ENCODE measurements at regions not wholly inside any gene's neighbourhood (a gene's known extent, or its start where the extent isn't known, plus 50 kb on each side); places are given as distances from the start of the nearest gene placed in this dataset.
A peak's percentile ranks its signal among the peaks of the same experiment; 100 is the strongest.
"Not testable (repeated sequence)": the region's sequence is repeated elsewhere in the genome, so short reads cannot be mapped to it uniquely, and the experiment has no call there.

DNA sequence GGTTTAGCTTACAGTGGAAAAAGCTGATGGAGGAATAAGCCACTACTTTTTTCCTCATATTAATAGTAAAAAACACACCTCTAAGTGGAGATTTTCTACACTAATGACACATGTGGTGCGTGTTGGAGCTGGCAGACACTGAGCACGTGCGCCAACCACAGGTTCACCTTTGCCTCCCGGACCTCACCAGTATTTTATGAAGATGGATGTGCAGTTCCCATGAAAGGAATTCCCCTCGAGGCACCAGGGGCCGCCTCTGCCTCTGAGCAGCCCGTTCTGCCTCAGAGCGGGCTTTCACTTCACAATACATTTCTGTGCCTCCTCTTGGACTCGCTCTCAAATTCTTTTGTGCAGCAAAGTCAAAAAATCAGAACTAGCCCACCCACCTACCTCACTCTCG is 477.5 kb upstream of the ADARB2 start:
- no peak for DNase-seq

DNA sequence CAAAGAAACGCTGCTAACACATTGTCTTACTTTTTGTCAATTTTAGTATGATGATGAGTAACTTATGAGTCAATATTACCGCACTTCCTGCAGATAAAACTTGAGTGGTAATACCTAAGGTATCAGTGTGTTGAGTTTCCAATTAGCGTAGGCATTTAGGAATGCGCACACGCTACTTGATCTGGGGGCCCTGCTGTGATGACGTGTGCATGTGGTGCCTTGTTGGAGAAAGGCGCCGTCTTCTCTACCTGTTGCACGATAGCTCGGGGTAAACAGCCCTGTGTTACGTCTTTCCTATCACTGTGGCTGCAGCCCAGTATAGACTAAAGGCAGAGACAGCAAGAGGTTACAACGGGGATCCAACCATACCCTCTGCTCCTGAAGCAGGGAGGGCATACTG is 476.8 kb upstream of the ADARB2 start:
- no peak for DNase-seq

DNA sequence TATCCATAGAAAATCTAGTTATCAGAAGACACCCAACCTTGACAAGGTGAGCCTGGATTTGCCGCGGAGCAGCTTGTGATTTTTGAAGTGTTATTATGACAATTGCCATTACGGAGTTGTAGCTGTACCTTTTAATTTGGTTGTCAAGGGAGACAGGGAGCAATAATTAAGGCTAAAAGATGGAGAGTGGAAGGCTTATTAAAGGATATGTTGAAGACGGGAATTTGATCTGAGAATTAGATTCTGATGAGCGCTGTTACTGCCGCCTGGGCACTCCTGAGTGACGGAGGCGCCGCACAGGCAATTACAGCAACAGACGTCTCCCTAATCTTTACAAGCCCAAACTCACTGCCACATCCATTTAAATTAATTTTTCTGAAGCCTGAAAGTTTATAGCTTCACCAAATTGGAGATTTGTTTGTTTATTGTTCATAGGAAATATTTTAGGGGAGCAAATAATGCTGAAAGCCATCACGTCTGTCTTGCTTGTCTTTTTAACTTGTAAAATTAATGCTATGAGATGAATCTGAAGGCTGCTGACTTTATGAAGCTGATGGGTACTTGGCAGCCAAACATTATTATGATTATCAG is 475.0 kb upstream of the ADARB2 start:
- DNase-seq: peak; percentile 44

DNA sequence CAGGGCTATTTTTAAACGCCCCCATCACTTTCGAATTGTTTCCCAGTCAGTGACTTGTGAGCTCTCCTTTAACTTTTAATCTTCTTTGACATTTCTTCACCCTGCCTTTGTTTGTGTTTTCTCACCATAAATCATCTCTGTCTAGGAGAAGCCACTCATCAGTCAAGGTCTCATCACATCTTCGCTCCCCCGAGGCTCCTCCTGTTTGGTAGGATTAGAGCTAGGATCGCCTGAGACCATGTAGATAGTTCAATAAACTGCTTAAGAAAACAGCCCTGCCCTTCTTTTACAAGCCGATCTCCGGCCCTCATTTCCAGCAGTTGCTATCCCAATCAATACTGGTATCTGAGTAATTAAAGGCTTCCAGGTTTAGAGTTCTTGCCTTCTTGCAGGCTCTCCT is 472.8 kb upstream of the ADARB2 start:
- no peak for DNase-seq

DNA sequence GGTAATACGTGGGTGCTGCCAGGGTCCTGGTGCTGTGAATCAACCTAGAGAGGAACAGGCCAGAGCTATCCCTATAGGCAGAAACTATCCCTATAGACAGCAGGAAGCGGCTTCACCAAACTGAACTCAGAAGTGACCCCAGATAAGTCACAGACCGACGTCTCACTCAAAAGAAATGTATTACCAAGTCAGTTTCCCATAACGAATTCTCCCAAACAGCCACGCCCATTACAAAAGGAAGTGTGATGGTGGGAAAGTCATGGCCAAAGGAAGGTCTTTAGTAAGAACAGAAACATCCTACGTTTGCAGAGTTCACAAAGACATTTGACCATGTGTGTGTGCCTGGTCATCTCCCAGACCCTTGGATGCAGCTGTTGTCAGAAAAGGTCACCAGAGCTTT is 470.8 kb upstream of the ADARB2 start:
- DNase-seq: no peak

DNA sequence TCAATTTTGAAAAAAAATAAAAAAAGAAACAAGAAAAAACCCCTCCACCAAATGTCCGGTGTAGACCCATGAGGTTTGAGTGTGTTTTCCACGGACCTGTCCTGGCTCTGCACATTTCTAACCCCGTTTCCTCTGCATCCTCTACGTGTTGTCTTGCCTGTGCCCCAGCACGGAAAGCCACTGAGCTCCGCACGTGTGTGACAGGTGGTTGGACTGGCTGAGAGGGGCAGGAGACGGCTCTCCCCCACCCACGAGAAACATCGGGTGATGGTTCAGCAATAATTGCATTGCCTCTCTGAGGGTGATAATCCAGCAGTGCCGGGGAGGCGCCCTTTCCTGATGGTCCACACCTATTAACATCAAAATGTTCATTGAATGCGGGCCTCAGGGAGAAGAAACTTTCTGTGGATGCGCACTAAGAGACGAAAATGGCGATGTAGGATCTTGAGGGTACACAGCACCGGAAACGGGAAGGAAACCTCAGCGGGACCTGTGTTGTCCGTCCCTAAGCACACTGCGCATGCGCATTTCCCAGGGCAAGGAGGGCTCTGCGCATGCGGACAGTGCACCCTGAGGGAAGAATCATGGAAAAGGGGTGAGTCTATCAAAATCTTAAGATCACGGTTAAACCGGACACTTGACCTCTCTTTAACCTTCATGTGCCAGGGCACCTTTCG is 470.1 kb upstream of the ADARB2 start:
- no peak for DNase-seq

DNA sequence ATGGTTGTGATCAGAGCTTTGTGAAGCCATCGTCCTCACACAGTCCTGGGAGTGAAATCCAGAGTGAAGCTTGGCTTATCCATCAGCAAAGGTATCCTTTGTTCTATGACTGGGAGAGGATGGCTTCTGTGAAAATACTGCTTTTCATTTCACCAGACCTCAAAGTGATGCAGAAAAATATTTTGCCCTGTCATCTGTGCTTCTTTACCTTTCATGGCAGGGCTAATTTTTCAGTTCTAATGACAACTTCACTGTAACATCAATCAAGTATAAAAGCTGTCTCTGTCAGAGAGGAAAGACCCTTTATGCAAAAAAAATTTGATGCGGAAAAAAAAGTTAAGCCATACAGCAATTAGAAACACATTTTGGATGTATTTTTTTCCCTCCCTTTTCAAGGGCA is 468.1 kb upstream of the ADARB2 start:
- DNase-seq: no peak

DNA sequence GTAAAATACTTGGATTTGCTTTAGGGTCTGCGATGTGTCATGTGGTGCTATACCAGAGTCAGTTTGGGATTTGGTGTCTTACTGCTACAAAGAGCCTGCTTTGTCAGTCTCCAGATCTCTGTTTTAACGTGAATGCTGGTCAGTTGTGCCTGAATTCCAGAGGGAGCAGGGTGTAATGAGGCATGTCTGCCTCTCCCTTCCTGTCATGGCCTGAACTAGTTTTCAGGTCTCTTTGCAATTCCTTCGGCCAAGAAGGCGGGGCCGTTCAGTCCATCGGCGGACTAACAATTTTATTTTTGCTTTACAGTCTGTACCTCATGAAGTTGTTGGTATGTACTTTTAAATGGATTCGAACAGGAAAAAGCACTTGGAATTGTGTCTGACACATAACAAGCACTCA is 465.1 kb upstream of the ADARB2 start:
- DNase-seq: no peak

DNA sequence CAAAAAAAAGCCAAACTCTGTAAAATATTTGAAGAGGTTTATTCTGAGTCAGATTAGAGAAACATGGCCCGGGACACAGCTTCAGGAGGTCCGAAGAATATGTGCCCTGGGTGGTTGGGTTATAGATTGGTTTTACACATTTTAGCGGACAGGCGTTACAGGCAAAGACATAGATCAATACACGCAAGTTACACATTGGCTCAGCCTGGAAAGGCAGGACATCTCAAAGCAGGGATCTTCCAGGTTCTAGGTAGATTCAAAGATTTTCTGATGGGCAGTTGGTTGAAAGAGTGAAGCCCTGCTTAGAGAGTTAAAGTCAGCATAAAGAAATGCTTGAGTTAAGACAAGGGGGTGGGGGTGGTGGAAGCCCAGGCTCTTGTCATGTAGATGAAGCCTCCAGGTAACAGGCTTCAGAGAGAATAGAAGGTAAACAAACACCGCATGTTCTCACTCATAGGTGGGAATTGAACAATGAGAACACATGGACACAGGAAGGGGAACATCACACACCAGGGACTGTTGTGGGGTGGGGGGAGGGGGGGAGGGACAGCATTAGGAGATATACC is 464.3 kb upstream of the ADARB2 start:
- no peak for DNase-seq

DNA sequence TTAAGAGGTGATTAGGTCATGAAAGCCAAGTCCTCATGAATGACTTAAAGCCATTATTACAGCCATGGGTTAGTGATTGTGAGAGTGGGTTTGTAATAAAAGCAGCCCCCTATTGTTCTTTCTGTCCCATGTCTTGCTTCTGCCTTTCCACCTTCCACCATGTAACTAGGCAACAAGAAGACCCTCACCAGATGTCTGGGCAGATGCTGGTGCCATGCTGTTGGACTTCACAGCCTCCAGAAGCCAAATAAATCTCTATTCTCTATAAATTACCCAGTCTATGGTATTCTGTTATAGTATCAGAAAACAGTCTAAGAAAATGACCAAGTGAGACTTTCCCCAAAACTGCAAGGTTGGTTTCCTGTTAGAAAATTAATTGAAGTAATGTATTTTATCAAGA is 460.3 kb upstream of the ADARB2 start:
- DNase-seq: no peak

DNA sequence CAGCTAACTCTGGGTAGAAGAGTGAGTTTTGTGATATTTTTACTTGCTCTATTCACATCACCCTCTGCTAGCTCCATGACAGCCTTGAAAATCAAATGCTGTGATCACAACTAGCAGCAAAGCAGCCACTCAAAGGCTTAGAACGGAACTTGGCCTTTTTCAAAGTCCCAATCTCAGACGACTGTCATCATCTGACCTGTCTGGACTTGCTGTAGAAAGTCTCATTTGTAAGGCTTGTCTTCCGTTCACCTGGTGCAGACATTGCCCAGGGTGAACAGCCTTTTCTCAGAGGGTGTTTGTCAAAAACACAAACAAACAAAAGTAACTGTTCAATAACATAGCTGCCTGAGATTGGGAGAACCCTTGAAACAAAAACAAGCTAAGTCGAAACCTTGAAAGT is 458.9 kb upstream of the ADARB2 start:
- no peak for DNase-seq

DNA sequence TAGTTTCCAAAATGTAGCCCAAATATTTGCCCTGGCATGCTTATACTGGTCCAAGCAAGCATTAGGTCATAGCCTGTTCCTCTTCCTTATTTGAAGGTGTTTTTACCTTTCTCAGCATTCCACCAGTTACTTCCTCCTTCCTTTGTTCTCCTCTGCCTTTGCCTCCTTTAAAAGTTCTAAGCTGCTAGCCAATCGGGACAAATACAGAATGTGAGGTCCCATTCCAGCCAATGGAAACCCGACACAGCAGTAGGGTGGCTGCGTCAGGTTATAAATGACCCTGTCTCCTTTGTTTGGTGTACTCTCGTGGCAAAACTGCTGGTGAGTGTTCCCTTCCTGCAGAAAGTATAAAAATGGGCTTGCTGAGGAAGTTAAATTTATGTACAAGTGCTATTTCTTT is 452.0 kb upstream of the ADARB2 start:
- DNase-seq: not testable (repeated sequence)

DNA sequence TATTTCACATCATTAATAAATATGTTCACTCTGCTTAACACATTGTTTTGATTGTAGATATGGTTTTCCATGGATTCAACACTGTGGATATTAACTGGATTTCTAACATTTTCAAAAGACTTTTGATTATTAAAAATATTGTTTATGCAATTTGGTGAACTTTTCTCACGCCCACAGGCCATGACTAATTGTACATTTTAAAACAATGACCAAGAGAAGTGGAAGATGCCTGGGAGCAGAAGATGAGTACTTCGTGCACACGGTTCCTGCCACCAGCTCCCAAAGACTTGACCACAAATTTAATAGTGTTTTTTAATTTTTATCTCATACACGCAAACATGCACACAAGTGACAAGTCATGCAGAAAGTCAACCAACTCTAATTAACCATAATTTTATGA is 451.0 kb upstream of the ADARB2 start:
- DNase-seq: no peak

DNA sequence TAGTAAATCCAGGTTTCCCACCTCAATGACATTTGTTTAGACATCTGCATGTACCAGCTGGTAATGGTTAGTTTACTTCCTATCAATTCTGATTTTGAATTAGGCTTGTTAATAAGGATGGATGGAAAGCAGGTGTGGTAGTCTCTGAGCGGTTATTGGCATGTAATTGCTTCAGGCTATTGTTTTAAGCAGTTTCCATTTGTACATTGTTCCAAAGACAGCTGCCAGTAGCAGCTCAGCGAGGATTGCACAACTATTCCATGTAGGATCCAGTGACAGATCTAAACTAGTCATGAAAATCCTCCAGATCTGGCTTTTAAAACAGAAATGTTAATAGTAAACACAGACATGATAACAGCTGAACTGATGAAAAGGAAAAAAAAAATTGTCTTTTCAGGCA is 436.0 kb upstream of the ADARB2 start:
- peak; percentile 70 for DNase-seq

DNA sequence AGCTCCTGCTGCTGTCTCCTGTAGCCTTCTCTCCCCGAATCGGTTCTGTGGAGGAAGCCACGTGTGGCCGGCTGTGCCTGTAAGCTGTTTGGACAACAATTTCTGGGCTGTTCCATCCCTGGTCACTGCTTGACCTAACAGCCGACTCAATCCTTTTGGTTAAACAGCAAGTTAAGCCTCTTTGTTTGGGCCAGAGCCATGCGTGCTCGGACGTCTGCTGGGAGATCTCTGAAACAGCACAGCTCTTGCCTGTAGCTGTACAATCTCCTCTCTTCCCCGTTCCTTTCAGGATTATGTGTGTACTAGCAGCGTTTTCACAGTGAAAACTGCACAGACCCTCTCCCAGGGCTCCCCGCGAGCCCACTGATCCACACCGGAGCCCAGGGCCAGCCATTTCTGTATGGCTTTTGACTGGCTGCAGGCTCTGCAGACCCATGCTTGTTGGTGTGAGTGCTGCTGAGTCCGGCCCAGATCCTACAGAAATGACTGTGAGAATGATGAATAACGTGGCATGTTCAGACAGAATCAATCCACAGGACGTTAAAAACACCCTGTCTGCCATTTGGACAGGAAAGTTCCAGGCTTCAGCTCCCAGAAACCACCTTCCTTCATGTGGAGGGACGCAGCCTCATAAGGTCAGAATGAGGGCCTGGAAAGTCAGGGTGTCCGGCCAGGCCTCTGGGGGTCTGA is 428.6 kb upstream of the ADARB2 start:
- DNase-seq: no peak

DNA sequence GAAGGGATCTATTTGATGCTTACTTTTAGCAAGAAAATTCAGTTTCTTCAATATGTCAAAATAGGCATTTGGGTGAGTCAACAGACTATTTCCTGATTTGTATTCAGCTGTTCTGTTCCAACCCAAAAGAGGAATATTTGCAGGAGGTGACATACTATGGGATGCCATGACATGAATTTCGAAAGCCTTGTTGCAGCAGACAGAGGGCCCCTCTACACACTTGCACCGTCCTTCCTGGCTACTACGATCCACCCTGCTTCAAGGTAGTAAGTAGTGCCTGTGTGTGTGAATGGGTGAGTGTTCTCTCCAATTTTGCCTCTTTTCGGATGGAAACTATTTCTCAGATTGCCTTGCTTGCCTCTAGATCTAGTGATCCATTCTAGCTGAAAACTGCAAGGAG is 413.0 kb upstream of the ADARB2 start:
- no peak for DNase-seq

DNA sequence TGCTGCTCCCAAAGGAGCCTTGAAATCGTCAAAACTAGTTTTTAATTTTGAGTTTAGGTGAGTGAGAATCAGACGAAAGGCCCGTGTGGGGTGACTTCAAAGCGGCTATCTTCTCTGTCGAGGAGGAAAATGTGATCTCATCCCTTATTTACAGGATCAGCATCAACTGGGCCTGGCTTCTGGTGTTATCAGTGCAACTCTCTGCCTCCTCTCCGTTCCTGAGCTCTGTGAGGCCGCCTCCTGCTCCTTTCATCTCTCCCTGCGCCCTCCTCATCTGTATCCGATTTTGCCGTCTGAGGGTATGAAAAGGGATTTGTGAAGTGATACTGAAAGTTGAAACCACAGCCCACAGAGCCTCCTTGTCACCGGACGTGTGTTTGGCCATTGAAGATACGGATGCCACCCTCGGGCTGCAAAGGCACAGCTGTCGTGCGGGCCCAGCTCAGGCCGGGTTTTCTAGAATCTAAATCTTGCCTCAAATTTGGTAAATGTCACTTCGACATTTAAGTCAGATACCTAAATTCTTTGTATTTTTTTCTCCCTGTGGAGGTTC is 408.7 kb upstream of the ADARB2 start:
- no peak for DNase-seq

DNA sequence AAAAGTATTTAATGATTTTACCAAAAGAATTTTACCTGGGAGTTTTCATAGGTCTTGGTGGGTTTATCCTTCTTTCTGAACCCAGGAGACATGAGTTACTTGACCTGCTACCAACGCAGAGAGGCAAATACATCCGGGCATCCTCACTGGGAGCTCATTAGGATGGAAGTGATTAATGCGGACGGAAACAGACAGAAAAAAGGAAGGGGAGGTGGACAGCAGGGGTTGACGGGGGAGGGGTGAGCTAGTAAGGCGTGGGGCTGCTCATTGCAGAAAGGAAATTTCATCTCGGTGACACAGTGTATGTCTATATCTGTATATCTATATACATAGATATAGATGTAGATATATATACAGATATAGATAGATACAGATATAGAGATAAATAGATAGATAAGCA is 408.2 kb upstream of the ADARB2 start:
- DNase-seq: no peak

DNA sequence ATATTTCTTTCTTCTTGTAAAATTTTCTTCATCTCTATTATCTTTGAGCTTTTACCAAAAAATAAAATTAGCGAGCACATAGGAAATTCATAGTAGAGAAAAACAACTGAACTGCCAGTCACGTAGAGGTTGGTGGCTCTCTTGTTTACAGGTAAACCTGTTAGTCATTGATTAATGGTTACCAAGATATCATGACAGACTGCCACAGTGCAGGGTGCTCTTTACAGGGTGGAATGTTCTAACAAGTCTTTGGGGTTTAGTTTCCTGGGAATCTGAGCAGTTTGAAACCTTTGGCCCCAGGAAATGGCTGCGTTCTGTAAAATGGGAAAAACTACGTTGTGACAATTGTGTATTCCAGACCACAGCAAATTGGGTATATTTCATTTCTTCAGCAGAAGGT is 407.3 kb upstream of the ADARB2 start:
- no peak for DNase-seq

DNA sequence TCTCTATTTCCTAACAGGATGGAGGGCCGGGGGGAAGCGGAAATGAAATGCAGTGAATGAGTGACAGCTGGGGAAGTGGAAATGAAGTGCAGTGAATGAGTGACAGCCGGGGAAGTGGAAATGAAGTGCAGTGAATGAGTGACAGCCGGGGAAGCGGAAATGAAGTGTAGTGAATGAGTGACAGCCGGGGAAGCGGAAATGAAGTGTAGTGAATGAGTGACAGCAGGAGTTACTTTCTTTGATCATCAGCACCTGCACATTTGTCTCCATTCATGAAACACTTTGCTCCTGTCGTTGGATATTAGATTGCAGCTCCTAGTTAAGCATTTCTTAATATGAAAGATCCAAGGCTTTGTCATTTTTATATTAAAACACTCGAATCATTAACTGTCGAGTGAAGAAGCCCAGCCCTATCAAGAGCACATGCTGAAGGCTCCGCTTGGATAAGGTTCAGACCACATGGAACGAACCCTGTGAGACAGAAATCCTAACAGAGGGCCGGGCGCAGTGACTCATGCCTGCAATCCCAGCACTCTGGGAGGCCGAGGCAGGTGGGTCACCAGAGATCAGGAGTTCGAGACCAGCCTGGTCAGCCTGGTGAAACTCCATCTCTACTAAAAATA is 406.0 kb upstream of the ADARB2 start:
- no peak for DNase-seq

DNA sequence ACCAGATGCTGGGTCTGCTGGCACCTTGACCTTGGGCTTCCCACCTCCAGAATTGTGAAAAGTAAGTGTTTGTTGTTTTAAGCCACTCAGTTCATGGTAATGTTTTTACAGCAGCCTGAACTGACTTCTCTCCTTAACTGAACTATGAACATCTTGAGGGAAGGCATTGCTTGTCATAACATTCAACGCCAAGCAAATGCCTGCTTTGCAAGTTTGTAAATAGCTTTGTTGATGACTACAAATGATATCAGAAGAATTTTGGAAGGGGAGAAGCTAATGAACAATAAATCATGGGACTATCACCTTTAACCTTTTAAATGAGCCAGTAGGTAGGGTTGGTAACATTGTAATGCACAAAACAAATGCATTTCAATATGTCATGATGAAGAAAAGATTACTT is 402.4 kb upstream of the ADARB2 start:
- no peak for DNase-seq

DNA sequence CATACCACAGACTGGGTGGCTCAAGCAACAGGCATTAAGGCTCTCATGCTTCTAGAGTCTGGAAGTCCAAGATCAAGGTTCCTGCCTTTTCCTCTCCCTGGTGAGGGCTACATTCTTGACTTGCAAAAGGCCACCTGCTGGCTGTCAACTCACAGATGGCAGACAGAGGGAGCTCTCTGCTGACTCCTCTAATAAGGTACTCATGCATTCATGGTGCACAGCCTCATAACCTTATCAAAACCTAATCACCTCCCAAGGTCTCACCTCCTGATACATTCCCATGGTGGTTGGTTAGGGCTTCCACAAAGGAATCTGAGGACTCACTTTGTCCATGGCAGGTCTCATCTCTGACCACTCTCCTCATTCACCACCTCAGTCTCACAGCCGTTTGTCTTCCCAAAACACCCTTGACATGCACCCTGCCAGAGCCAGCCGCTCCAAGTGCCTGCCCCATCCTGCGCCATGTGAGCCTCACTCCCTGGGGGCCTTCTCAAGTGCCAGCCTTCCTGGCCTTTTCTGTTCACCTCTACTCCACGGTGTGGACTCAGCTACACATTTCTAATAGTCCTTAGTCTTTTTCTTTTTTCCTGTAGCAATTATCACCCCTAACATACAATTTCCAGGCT is 400.3 kb upstream of the ADARB2 start:
- peak; percentile 28 for DNase-seq

DNA sequence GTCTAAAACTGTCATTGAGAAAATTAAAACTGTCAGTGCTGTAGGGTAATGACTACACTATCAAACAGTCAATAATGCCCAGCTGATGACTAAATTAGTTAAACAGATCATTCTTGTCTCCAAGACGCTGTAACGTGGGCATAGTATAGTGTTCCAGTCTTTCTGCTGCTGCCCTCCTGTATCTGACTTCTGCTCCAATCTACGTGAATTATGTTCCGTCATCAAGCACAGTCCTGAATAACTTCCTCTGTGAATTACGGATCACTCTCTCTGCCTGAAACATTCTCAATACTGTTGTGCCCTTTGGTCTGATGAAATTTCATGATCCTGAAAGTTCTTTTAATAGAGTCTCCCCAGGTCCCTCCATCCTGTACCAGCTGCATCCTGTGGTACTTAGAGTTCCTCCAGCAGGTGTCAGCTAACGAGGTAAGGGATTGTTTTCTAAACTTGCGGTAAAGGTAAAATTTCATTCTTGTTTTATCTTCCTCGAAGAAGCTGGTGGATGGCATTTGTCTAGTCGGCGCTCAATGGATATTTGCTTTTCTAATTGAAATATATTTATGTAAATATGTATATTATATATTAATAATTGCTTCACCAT is 393.5 kb upstream of the ADARB2 start:
- DNase-seq: no peak

Measured in NCI-H2171 treated with DMSO at 0.1 percent for 48 hours (cell line).